Natural killer cell (primary cell): ENCODE measurements at regions not wholly inside any gene's neighbourhood (a gene's known extent, or its start where the extent isn't known, plus 50 kb on each side); places are given as distances from the start of the nearest gene placed in this dataset.
"Not testable (repeated sequence)": the region's sequence is repeated elsewhere in the genome, so short reads cannot be mapped to it uniquely, and the experiment has no call there.

Experiments
- ATAC-seq, 3 donors: fragments of 150-1000 bp in 2 of 3; fragments of 200-7000 bp in 1 of 3; cut with Tn5 transposase; 1 replicate in 1 of 3; 2 replicates in 2 of 3; pipeline ENCODE4 v1.10.0; 2021; ENCODE audit warnings: mild to moderate bottlenecking in 2 of 3, moderate library complexity in 2 of 3
- DNase-seq, 2 donors: peaks; one replicate each; pipeline versions ENCODE4 v3.0.0 to v3.0.0-alpha.2; 2013 to 2021; ENCODE audit warnings: mixed read lengths in 1 of 2
- H3K27ac ChIP-seq: one replicate; pipeline ENCODE4 v1.5.1; 2013; ENCODE audit warnings: mild to moderate bottlenecking, low read length
- H3K27me3 ChIP-seq: one replicate; pipeline ENCODE4 v1.6.1; 2013; ENCODE audit warnings: low read length; ENCODE audit not compliant: control insufficient read depth, insufficient read depth
- H3K36me3 ChIP-seq: one replicate; pipeline ENCODE4 v1.6.1; 2013; ENCODE audit warnings: low read length; ENCODE audit not compliant: control insufficient read depth, insufficient read depth
- H3K4me1 ChIP-seq: one replicate; pipeline ENCODE4 v1.6.1; 2013; ENCODE audit warnings: low read length; ENCODE audit not compliant: control insufficient read depth, insufficient read depth
- H3K4me3 ChIP-seq: one replicate; pipeline ENCODE4 v1.5.1; 2013; ENCODE audit warnings: low read length
- H3K9me3 ChIP-seq: one replicate; pipeline ENCODE4 v1.6.1; 2013; ENCODE audit warnings: low read length; ENCODE audit not compliant: control insufficient read depth, insufficient read depth
- H3K27ac Mint-ChIP-seq, 2 donors: one replicate each; pipeline ENCODE4 v1.8.0; 2022; ENCODE audit warnings: mild to moderate bottlenecking in 2 of 2, mixed read lengths in 2 of 2, moderate library complexity in 1 of 2
- H3K27me3 Mint-ChIP-seq, 2 donors: one replicate each; pipeline ENCODE4 v1.8.0; 2022; ENCODE audit warnings: low read depth in 2 of 2, mixed read lengths in 2 of 2
- H3K36me3 Mint-ChIP-seq: one replicate; pipeline ENCODE4 v1.8.0; 2022; ENCODE audit warnings: mixed read lengths
- H3K4me1 Mint-ChIP-seq, 2 donors: one replicate each; pipeline ENCODE4 v1.8.0; 2022; ENCODE audit warnings: mixed read lengths in 2 of 2
- H3K4me3 Mint-ChIP-seq: one replicate; pipeline ENCODE4 v1.8.0; 2022; ENCODE audit warnings: mild to moderate bottlenecking, moderate library complexity, mixed read lengths
- H3K9me3 Mint-ChIP-seq, 2 donors: one replicate each; pipeline ENCODE4 v1.8.0; 2022; ENCODE audit warnings: mixed read lengths in 2 of 2
- WGBS: methylation state at CpG from one replicate; pipeline ENCODE4 v1.1.7; 2013; ENCODE audit warnings: missing lambda C conversion rate; ENCODE audit not compliant: insufficient coverage; 5-methylcytosine and 5-hydroxymethylcytosine counted together
- intact Hi-C: fragments of 100-400 bp; cut with micrococcal nuclease; formaldehyde crosslinking; loops from one replicate; pipeline ENCODE4 v1.14.2; 2022
- TF ChIP-seq, protein P1 (sequence below): fragments of 200-600 bp; IDR thresholded peaks from one replicate; pipeline ENCODE4 v1.8.0; 2022; ENCODE audit warnings: antibody characterized with exemption

DNA sequence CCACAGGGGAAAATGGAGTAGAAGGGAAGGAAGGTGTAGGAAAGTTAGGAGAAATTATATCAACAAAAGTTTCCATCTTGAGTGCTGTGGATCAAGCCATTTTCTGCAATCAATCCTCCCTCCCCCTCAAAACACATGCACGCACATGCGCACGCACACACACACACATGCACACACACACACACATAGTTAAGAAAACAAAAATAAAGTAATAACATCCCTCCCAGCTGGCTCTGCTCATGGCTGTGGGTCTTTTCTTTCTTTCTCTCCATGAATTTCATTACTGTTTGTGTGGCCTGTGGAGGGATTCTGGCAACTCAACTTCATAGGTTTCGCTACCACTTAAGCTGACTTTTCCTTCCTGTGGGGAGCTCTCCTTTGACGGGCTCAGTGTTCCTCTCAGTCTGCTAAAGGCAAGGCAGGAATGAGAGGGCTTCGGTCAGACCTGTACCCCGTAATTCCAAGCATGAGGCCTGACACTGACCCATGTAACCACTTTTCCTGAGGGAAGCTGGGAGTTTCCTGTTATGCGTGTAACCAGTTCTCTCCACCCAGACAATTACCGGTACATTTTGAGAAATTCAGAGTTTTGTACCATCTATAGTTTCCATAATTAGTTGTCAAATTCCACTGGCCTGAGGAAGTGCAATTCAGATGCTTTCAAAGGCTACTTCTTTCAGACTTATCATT lies 79.8 kb downstream of the ZNF92 start:
- Mint-ChIP-seq H3K4me3 (no peak overlapping the region), H3K9me3 (no peaks in the 10 kb centered on the region), H3K27me3 (peaks cover 0 to 6% of the 10 kb centered on the region in 2 donors), H3K36me3 (no peaks in the 10 kb centered on the region), H3K4me1 (peaks cover 24 to 30% of the 10 kb centered on the region in 2 donors), H3K27ac (no peak overlapping the region)
- Histone ChIP-seq H3K9me3 (no peaks in the 10 kb centered on the region), H3K27ac (no peak overlapping the region), H3K4me1 (no peaks in the 10 kb centered on the region), H3K4me3 (no peak overlapping the region), H3K27me3 (no peaks in the 10 kb centered on the region), H3K36me3 (no peaks in the 10 kb centered on the region)
- intact Hi-C loops: loop anchor here (10.0 kb wide), 1 partner anchor 49 kb away; no protein-coding TSS in a partner anchor
- TF ChIP-seq, protein P1, sequence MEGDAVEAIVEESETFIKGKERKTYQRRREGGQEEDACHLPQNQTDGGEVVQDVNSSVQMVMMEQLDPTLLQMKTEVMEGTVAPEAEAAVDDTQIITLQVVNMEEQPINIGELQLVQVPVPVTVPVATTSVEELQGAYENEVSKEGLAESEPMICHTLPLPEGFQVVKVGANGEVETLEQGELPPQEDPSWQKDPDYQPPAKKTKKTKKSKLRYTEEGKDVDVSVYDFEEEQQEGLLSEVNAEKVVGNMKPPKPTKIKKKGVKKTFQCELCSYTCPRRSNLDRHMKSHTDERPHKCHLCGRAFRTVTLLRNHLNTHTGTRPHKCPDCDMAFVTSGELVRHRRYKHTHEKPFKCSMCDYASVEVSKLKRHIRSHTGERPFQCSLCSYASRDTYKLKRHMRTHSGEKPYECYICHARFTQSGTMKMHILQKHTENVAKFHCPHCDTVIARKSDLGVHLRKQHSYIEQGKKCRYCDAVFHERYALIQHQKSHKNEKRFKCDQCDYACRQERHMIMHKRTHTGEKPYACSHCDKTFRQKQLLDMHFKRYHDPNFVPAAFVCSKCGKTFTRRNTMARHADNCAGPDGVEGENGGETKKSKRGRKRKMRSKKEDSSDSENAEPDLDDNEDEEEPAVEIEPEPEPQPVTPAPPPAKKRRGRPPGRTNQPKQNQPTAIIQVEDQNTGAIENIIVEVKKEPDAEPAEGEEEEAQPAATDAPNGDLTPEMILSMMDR: no peak
- DNase-seq (no peak), ATAC-seq (no peak)
- WGBS: 72% methylated on average over 9 of the region's 9 CpGs

DNA sequence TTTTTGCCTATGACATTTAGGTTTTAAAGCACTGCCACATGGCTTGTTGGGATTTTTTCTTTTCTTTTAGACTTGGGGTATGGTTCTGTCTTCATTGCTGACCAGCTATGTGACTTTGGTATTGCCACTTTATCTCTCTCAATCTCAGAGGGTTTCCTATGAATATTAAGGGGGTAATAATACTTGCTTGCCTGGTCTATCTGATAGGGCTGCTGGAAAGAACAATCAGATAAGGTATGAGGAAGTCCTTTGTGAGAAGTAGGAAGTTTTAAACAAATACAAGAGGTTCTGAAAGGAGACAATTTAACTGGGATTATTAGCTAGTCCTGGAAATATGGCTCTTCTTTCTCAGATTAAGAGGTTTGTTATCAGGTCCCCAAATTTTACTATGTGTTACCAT lies 80.8 kb downstream of the ZNF92 start:
- H3K27ac Mint-ChIP-seq: no peak overlapping the region
- Histone ChIP-seq H3K4me3 (no peak overlapping the region), H3K27me3 (no peaks in the 10 kb centered on the region), H3K4me1 (no peaks in the 10 kb centered on the region), H3K36me3 (no peaks in the 10 kb centered on the region), H3K9me3 (no peaks in the 10 kb centered on the region), H3K27ac (no peak overlapping the region)
- DNase-seq (no peak), ATAC-seq (no peak)
- intact Hi-C loops: loop anchor here (10.0 kb wide), 1 partner anchor 50 kb away; no protein-coding TSS in a partner anchor
- H3K4me3 Mint-ChIP-seq: no peak overlapping the region
- no peaks in the 10 kb centered on the region for H3K9me3 Mint-ChIP-seq
- peaks cover 19 to 27% of the 10 kb centered on the region in 2 donors for H3K4me1 Mint-ChIP-seq
- peaks cover 0 to 6% of the 10 kb centered on the region in 2 donors for H3K27me3 Mint-ChIP-seq
- TF ChIP-seq, protein P1: no peak
- no peaks in the 10 kb centered on the region for H3K36me3 Mint-ChIP-seq

DNA sequence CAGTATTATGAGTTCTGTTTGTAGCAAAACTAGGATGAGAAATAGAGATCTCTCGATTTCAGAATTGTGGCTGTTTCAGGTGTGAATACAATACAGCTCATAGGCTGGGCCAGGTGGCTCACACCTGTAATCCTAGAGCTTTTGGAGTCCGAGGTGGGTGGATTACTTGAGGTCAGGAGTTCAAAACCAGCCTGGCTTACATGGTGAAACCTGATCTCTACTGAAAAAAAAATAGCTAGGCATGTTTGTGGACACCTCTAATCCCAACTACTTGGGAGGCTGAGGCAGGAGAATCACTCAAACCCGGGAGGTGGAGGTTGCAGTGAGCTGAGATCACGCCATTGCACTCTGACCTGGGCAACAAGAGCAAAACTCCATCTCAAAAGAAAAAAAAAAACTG lies 81.4 kb downstream of the ZNF92 start:
- peaks cover 14 to 22% of the 10 kb centered on the region in 2 donors for H3K4me1 Mint-ChIP-seq
- intact Hi-C loops: loop anchor here (10.0 kb wide), 1 partner anchor 50 kb away; no protein-coding TSS in a partner anchor
- H3K4me3 Mint-ChIP-seq, H3K4me3 ChIP-seq, H3K27ac Mint-ChIP-seq, H3K9me3 Mint-ChIP-seq, H3K27me3 ChIP-seq, H3K9me3 ChIP-seq, H3K27me3 Mint-ChIP-seq, H3K36me3 ChIP-seq, DNase-seq, ATAC-seq, H3K4me1 ChIP-seq, H3K27ac ChIP-seq, H3K36me3 Mint-ChIP-seq: not testable (repeated sequence)
- 68% methylated on average over 3 of the region's 4 CpGs for WGBS

DNA sequence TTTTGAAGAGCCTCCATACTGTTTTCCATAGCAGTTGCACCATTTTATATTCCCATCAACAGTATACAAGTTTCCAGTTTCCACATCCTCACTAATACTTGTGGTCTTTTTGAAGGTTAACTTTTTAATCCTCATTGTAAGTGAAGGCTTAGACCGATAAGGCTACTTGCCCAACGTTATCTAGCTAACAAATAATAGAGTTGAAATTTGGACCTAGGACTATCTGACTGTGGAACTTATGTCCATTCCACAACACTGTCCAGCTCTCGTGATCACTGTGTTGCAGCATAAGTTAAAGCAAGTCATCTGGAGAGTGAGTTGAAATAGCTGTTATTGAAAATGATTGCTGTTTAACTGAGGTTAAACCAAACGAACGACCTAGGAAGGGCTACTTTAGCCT lies 84.0 kb downstream of the ZNF92 start:
- ATAC-seq: no peak
- H3K4me1 Mint-ChIP-seq: peaks cover 20 to 22% of the 10 kb centered on the region in 2 donors
- peaks cover 0 to 2% of the 10 kb centered on the region in 2 donors for H3K27me3 Mint-ChIP-seq
- Histone ChIP-seq H3K4me3 (no peak overlapping the region), H3K4me1 (no peaks in the 10 kb centered on the region), H3K27me3 (no peaks in the 10 kb centered on the region), H3K27ac (no peak overlapping the region), H3K36me3 (no peaks in the 10 kb centered on the region), H3K9me3 (no peaks in the 10 kb centered on the region)
- H3K9me3 Mint-ChIP-seq: no peaks in the 10 kb centered on the region
- TF ChIP-seq, protein P1: no peak
- DNase-seq: no peak
- no peak overlapping the region for H3K4me3 Mint-ChIP-seq
- WGBS: 96% methylated on average over 5 of the region's 5 CpGs
- intact Hi-C loops: loop anchor here (10.0 kb wide), 1 partner anchor 53 kb away; no protein-coding TSS in a partner anchor
- no peak overlapping the region for H3K27ac Mint-ChIP-seq
- H3K36me3 Mint-ChIP-seq: no peaks in the 10 kb centered on the region
